ENCODE measurements at regions not wholly inside any gene's neighbourhood (a gene's known extent, or its start where the extent isn't known, plus 50 kb on each side); places are given as distances from the start of the nearest gene placed in this dataset.

DNA sequence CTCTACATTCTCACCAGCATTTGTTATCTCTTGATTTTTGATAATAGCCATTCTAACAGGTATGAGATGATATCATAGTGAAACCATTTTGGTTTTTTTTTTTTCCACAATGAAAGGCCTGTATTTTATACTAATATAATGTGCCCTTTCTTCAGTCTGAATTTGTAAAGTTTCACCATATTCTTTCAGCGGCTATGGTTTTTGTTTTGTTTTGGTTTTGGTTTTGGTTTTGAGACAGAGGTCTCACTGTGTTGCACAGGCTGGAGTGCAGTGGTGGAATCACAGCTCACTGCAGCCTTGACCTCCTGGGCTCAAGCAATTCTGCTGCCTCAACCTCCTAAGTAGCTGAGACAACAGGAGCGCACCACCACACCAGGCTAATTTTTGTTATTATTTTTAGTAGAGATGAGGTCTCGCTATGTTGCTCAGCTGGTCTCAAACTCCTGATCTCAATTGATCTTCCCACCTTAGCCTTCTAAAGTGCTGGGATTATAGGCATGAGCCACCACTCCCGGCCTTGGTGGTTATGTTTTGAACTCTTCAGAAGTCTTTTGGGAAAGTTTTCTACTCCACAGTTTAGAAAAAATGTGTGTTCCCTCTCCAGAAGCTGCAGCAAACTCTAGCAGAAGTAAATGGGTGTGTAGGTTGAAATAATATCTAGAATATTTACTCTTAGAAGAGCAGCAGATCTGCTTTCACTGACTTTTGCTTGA is 110.2 kb upstream of the UMPS start:
- TF ChIP-seq, protein P1, sequence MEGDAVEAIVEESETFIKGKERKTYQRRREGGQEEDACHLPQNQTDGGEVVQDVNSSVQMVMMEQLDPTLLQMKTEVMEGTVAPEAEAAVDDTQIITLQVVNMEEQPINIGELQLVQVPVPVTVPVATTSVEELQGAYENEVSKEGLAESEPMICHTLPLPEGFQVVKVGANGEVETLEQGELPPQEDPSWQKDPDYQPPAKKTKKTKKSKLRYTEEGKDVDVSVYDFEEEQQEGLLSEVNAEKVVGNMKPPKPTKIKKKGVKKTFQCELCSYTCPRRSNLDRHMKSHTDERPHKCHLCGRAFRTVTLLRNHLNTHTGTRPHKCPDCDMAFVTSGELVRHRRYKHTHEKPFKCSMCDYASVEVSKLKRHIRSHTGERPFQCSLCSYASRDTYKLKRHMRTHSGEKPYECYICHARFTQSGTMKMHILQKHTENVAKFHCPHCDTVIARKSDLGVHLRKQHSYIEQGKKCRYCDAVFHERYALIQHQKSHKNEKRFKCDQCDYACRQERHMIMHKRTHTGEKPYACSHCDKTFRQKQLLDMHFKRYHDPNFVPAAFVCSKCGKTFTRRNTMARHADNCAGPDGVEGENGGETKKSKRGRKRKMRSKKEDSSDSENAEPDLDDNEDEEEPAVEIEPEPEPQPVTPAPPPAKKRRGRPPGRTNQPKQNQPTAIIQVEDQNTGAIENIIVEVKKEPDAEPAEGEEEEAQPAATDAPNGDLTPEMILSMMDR (IDR thresholded peaks at IDR 0.05; ENCODE audit: low read length): no peak
- no peak for TF ChIP-seq EZH2 (optimal IDR thresholded peaks at IDR 0.05; ENCODE audit: low read depth, low read length)
